ENCODE measurements at regions not wholly inside any gene's neighbourhood (a gene's known extent, or its start where the extent isn't known, plus 50 kb on each side); places are given as distances from the start of the nearest gene placed in this dataset.

GRCh38 chr1:55741516-55741915 is 526.4 kb upstream of the USP24 start:
- H3K9me3 Mint-ChIP-seq (ENCODE audit: low read depth): peaks cover 3% of the 10 kb centered on the region
- DNase-seq (ENCODE audit: low spot score): no peak
- TF ChIP-seq CTCF (IDR thresholded peaks at IDR 0.05): no peak
- H3K4me1 Mint-ChIP-seq (ENCODE audit: low read depth): peaks cover 17% of the 10 kb centered on the region
- H3K27ac Mint-ChIP-seq (ENCODE audit: unreplicated experiment): no peak overlapping the region
- H3K27me3 Mint-ChIP-seq (ENCODE audit: low read depth): no peaks in the 10 kb centered on the region
- H3K4me3 Mint-ChIP-seq (ENCODE audit: unreplicated experiment): no peak overlapping the region
- no peaks in the 10 kb centered on the region for H3K36me3 Mint-ChIP-seq (ENCODE audit: low read depth)

GRCh38 chr1:55735106-55735505 is 519.9 kb upstream of the USP24 start:
- no peaks in the 10 kb centered on the region for H3K36me3 Mint-ChIP-seq (ENCODE audit: low read depth)
- H3K9me3 Mint-ChIP-seq (ENCODE audit: low read depth): no peaks in the 10 kb centered on the region
- H3K4me1 Mint-ChIP-seq (ENCODE audit: low read depth): peaks cover 8% of the 10 kb centered on the region
- no peak overlapping the region for H3K27ac Mint-ChIP-seq (ENCODE audit: unreplicated experiment)
- H3K4me3 Mint-ChIP-seq (ENCODE audit: unreplicated experiment): no peak overlapping the region
- no peaks in the 10 kb centered on the region for H3K27me3 Mint-ChIP-seq (ENCODE audit: low read depth)
- TF ChIP-seq CTCF (IDR thresholded peaks at IDR 0.05): no peak
- no peak for DNase-seq (ENCODE audit: low spot score)

- H3K36me3 Mint-ChIP-seq (ENCODE audit: low read depth): no peaks in the 10 kb centered on the region
- peaks cover 54% of the 10 kb centered on the region for H3K4me1 Mint-ChIP-seq (ENCODE audit: low read depth)
- no peak for DNase-seq (ENCODE audit: low spot score)
- H3K4me3 Mint-ChIP-seq (ENCODE audit: unreplicated experiment): no peak overlapping the region
- H3K9me3 Mint-ChIP-seq (ENCODE audit: low read depth): peaks cover 12% of the 10 kb centered on the region
- H3K27me3 Mint-ChIP-seq (ENCODE audit: low read depth): no peaks in the 10 kb centered on the region
- no peak for TF ChIP-seq CTCF (IDR thresholded peaks at IDR 0.05)
- H3K27ac Mint-ChIP-seq (ENCODE audit: unreplicated experiment): peak overlapping the region; percentile 47
Measured at GRCh38 chr1:55726994-55727393, 511.8 kb upstream of the USP24 start.

- Mint-ChIP-seq H3K27ac (ENCODE audit: unreplicated experiment) (no peak overlapping the region), H3K9me3 (ENCODE audit: low read depth) (peaks cover 12% of the 10 kb centered on the region), H3K4me1 (ENCODE audit: low read depth) (peaks cover 57% of the 10 kb centered on the region), H3K36me3 (ENCODE audit: low read depth) (no peaks in the 10 kb centered on the region), H3K27me3 (ENCODE audit: low read depth) (no peaks in the 10 kb centered on the region), H3K4me3 (ENCODE audit: unreplicated experiment) (no peak overlapping the region)
- no peak for TF ChIP-seq CTCF (IDR thresholded peaks at IDR 0.05)
- no peak for DNase-seq (ENCODE audit: low spot score)
Measured at GRCh38 chr1:55725378-55725777, 510.2 kb upstream of the USP24 start.

- DNase-seq (ENCODE audit: low spot score): no peak
- Mint-ChIP-seq H3K9me3 (ENCODE audit: low read depth) (peaks cover 10% of the 10 kb centered on the region), H3K36me3 (ENCODE audit: low read depth) (no peaks in the 10 kb centered on the region), H3K4me1 (ENCODE audit: low read depth) (peaks cover 64% of the 10 kb centered on the region), H3K27ac (ENCODE audit: unreplicated experiment) (peak overlapping the region; percentile 18), H3K27me3 (ENCODE audit: low read depth) (no peaks in the 10 kb centered on the region), H3K4me3 (ENCODE audit: unreplicated experiment) (no peak overlapping the region)
- no peak for TF ChIP-seq CTCF (IDR thresholded peaks at IDR 0.05)
Measured at GRCh38 chr1:55724551-55725325, 509.6 kb upstream of the USP24 start.

Data from chondrocyte (in vitro differentiated cells).